HepG2 (cell line): ENCODE measurements at regions not wholly inside any gene's neighbourhood (a gene's known extent, or its start where the extent isn't known, plus 50 kb on each side); places are given as distances from the start of the nearest gene placed in this dataset.

ENCODE experiments used
- ATAC-seq: fragments of 200-7000 bp; cut with Tn5 transposase; 3 replicates; pipeline ENCODE4 v1.9.1; 2020; ENCODE audit warnings: mild to moderate bottlenecking, moderate library complexity
- BruUV-seq: library from RNA; stranded (reverse); fragments of 400-500 nt; replicated peaks from 2 replicates; lab custom pipeline; 2021; lab: Mats Ljungman, UMichigan
- CTCF ChIA-PET: fragments of 300-600 bp; formaldehyde crosslinking; extraction: SDS; loops from one replicate; lab custom pipeline; 2021; ENCODE audit warnings: low total read pairs, inconsistent platforms, low intra/inter-chr PET ratio; lab: Yijun Ruan, JAX
- POLR2A ChIA-PET: fragments of 350-600 bp; sonication (Branson Sonifier 250); formaldehyde crosslinking; loops from one replicate; lab custom pipeline; 2020; ENCODE audit warnings: antibody characterized with exemption, inconsistent platforms; lab: Yijun Ruan, JAX
- DNase-seq: peaks from one replicate; pipeline ENCODE4 v3.0.0-alpha.2; 2015; ENCODE audit warnings: low spot score
- FAIRE-seq: peaks from 3 replicates; lab custom pipeline; 2011; peaks lifted over from hg19 to GRCh38; lab: Jason Lieb, UNC
- H2AFZ ChIP-seq: one replicate; pipeline ENCODE4 v1.6.1; 2011; ENCODE audit warnings: low read length, inconsistent platforms
- H3K27ac ChIP-seq: fragments of 300-600 bp; 3 replicates; pipeline ENCODE4 v1.8.0; 2011; ENCODE audit warnings: mixed run types, mild to moderate bottlenecking, mixed read lengths, low read length, inconsistent platforms; ENCODE audit not compliant: insufficient read depth; ENCODE audit errors: extremely low read length
- H3K27me3 ChIP-seq, 2 experiments: fragments of 200-600 bp in 1 of 2; 2 replicates in 1 of 2; 3 replicates in 1 of 2; pipeline versions ENCODE4 v1.6.0 to v1.8.0; 2011; ENCODE audit warnings: low read length in 2 of 2, mild to moderate bottlenecking in 2 of 2, moderate library complexity in 2 of 2, inconsistent platforms in 1 of 2; ENCODE audit not compliant: insufficient read depth in 2 of 2, control insufficient read depth in 1 of 2
- H3K36me3 ChIP-seq, 2 experiments: fragments of 200-600 bp in 1 of 2; replicated peaks in 1 of 2; 2 replicates in 1 of 2; 3 replicates in 1 of 2; pipeline versions ENCODE4 v1.5.1 to v1.8.0; 2011; ENCODE audit warnings: low read length in 2 of 2, inconsistent platforms in 1 of 2; ENCODE audit not compliant: insufficient read depth in 2 of 2, control insufficient read depth in 1 of 2
- H3K4me1 ChIP-seq: 2 replicates; pipeline ENCODE4 v1.5.1; 2012; ENCODE audit warnings: low read length, inconsistent platforms; ENCODE audit not compliant: insufficient read depth
- H3K4me2 ChIP-seq: 2 replicates; pipeline ENCODE4 v1.6.0; 2011; ENCODE audit warnings: low read depth, low read length, inconsistent platforms
- H3K4me3 ChIP-seq, 3 experiments: fragments of 200-600 bp in 1 of 3; sonication (generic), shearing (Covaris generic) in 1 of 3; replicated peaks in 1 of 3; 2 replicates each; pipeline ENCODE4 v1.5.1; 2011 to 2016; ENCODE audit warnings: low read length in 3 of 3, inconsistent platforms in 2 of 3, low read depth in 2 of 3, mild to moderate bottlenecking in 2 of 3, control low read depth in 1 of 3, mixed read lengths in 1 of 3; ENCODE audit not compliant: insufficient read depth in 1 of 3
- H3K79me2 ChIP-seq: one replicate; pipeline ENCODE4 v1.6.1; 2011; ENCODE audit warnings: low read length, inconsistent platforms; ENCODE audit not compliant: insufficient read depth
- H3K9ac ChIP-seq: 2 replicates; pipeline ENCODE4 v1.6.0; 2011; ENCODE audit warnings: mild to moderate bottlenecking, low read depth, low read length, inconsistent platforms; ENCODE audit not compliant: insufficient read depth
- H3K9me3 ChIP-seq: 2 replicates; pipeline ENCODE4 v1.5.1; 2012; ENCODE audit warnings: mild to moderate bottlenecking, low read length
- H4K20me1 ChIP-seq: 2 replicates; pipeline ENCODE4 v1.6.0; 2011; ENCODE audit warnings: inconsistent platforms, mild to moderate bottlenecking, low read length, moderate library complexity; ENCODE audit not compliant: insufficient read depth
- BRCA1 ChIP-seq: sonication (generic); formaldehyde crosslinking; IDR thresholded peaks from 2 replicates; pipeline ENCODE4 v1.4.0; 2020; ENCODE audit warnings: missing genetic modification reagents
- CBX2 ChIP-seq, 2 experiments: fragments of 200-600 bp in 1 of 2; sonication (generic); formaldehyde crosslinking in 1 of 2; IDR thresholded peaks; 2 replicates each; pipeline versions ENCODE4 v1.7.0 to v1.8.1; 2018 to 2022; ENCODE audit warnings: low read depth in 2 of 2, low read length in 1 of 2, mild to moderate bottlenecking in 1 of 2, missing genetic modification reagents in 1 of 2
- ELF1 ChIP-seq: sonication (generic); formaldehyde crosslinking; IDR thresholded peaks from 2 replicates; pipeline ENCODE4 v1.4.0; 2020; ENCODE audit warnings: missing genetic modification reagents
- FOSL1 ChIP-seq: sonication (generic); formaldehyde crosslinking; IDR thresholded peaks from 2 replicates; pipeline ENCODE4 v1.9.0; 2021; ENCODE audit warnings: missing genetic modification reagents, borderline replicate concordance
- GABPB1 ChIP-seq: IDR thresholded peaks from 2 replicates; pipeline ENCODE4 v1.6.1; 2016; ENCODE audit warnings: mild to moderate bottlenecking, missing genetic modification reagents, moderate library complexity, missing compliant biosample characterization
- ONECUT2 ChIP-seq: sonication (generic); formaldehyde crosslinking; IDR thresholded peaks from 2 replicates; pipeline ENCODE4 v1.4.0; 2020; ENCODE audit warnings: missing genetic modification reagents
- PHF20 ChIP-seq: sonication (generic); formaldehyde crosslinking; IDR thresholded peaks from 2 replicates; pipeline ENCODE4 v1.5.0; 2020; ENCODE audit warnings: mild to moderate bottlenecking, missing genetic modification reagents
- POLR2A ChIP-seq, 2 experiments: IDR thresholded peaks; 2 replicates each; pipeline ENCODE4 v1.6.1; 2011; ENCODE audit warnings: low read depth in 2 of 2, low read length in 2 of 2, mild to moderate bottlenecking in 1 of 2, moderate library complexity in 1 of 2; ENCODE audit not compliant: insufficient read depth in 1 of 2
- RBM22 ChIP-seq: fragments of 200-400 bp; formaldehyde crosslinking; optimal IDR thresholded peaks from 2 replicates; pipeline ENCODE3; 2017; ENCODE audit warnings: mild to moderate bottlenecking, low read length, moderate library complexity
- RFXAP ChIP-seq: sonication (generic); formaldehyde crosslinking; IDR thresholded peaks from 2 replicates; pipeline ENCODE4 v1.4.0; 2020; ENCODE audit warnings: missing genetic modification reagents, borderline replicate concordance
- TOE1 ChIP-seq: sonication (generic); formaldehyde crosslinking; IDR thresholded peaks from 2 replicates; pipeline ENCODE4 v1.4.0; 2020; ENCODE audit warnings: mild to moderate bottlenecking, missing genetic modification reagents
- ZNF180 ChIP-seq: sonication (generic); formaldehyde crosslinking; IDR thresholded peaks from 2 replicates; pipeline ENCODE4 v1.4.0; 2020; ENCODE audit warnings: low read depth, missing genetic modification reagents, borderline replicate concordance
- ZNF253 ChIP-seq: sonication (generic); formaldehyde crosslinking; IDR thresholded peaks from 2 replicates; pipeline ENCODE4 v1.8.0; 2022; ENCODE audit warnings: mild to moderate bottlenecking, missing genetic modification reagents, borderline replicate concordance
- ZNF354B ChIP-seq: sonication (generic); formaldehyde crosslinking; IDR thresholded peaks from 2 replicates; pipeline ENCODE4 v1.8.0; 2022; ENCODE audit warnings: mild to moderate bottlenecking, missing genetic modification reagents
- ZSCAN21 ChIP-seq: sonication (generic); formaldehyde crosslinking; IDR thresholded peaks from 2 replicates; pipeline ENCODE4 v1.8.0; 2022; ENCODE audit warnings: mild to moderate bottlenecking, missing genetic modification reagents, moderate library complexity, borderline replicate concordance
- WGBS: methylation state at CpG from one replicate; pipeline ENCODE4 v1.1.6; 2017; ENCODE audit warnings: low lambda C conversion rate; 5-methylcytosine and 5-hydroxymethylcytosine counted together
- in situ Hi-C: cut with HindIII; loops from 2 replicates; pipeline ENCODE4 v1.10.0; 2017; ENCODE audit warnings: low pct_unique_long_range_greater_than_20kb; ENCODE audit not compliant: extremely low pct_ligation_motif_present
- intact Hi-C: fragments of 100-400 bp; cut with micrococcal nuclease; formaldehyde crosslinking; loops from one replicate; pipeline ENCODE4 v1.10.0; 2022; ENCODE audit not compliant: unreplicated experiment
- TF ChIP-seq, protein P1 (sequence below): sonication (generic); formaldehyde crosslinking; IDR thresholded peaks from 2 replicates; pipeline ENCODE4 v1.4.0; 2020; ENCODE audit warnings: missing genetic modification reagents
- TF ChIP-seq, protein P2 (sequence below): sonication (generic); formaldehyde crosslinking; IDR thresholded peaks from 2 replicates; pipeline ENCODE4 v1.5.0; 2020; ENCODE audit warnings: missing genetic modification reagents, mild to moderate bottlenecking, borderline replicate concordance

DNA sequence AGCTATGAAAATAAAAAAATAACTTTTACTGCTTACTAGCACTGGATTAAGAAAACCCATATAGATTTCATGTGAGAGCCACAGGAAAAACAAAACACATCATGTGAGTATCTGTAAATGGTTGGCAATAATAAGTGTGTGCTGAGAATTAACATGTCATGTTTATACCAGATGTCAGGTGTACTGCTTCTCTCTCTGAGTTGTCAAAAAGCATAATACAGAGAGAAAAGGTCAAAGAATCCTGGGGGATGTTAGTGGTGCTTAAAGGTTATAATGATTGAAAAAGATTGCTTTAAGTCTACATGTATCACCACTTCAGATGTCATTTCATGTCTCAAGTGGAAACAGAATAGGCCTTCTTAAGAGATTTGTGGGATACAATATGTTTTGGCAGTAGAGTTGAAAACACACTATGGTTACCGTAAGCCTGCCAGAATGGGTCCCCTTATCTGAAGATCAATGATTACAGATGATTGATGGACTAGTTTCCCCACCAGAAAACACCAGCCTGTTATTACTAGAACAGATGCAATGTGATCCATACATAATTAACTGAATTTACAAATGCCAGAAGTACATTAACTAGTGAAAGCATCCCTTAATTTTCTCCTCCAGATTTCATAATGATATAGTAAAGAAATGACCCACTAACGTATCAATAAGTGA, 204.1 kb downstream of the CNTN3 start (continued):
- TF ChIP-seq, protein P1, sequence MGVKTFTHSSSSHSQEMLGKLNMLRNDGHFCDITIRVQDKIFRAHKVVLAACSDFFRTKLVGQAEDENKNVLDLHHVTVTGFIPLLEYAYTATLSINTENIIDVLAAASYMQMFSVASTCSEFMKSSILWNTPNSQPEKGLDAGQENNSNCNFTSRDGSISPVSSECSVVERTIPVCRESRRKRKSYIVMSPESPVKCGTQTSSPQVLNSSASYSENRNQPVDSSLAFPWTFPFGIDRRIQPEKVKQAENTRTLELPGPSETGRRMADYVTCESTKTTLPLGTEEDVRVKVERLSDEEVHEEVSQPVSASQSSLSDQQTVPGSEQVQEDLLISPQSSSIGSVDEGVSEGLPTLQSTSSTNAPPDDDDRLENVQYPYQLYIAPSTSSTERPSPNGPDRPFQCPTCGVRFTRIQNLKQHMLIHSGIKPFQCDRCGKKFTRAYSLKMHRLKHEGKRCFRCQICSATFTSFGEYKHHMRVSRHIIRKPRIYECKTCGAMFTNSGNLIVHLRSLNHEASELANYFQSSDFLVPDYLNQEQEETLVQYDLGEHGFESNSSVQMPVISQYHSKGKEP = no peak
- TF ChIP-seq ZNF354B (CRISPR knock-in tag) = no peak

DNA sequence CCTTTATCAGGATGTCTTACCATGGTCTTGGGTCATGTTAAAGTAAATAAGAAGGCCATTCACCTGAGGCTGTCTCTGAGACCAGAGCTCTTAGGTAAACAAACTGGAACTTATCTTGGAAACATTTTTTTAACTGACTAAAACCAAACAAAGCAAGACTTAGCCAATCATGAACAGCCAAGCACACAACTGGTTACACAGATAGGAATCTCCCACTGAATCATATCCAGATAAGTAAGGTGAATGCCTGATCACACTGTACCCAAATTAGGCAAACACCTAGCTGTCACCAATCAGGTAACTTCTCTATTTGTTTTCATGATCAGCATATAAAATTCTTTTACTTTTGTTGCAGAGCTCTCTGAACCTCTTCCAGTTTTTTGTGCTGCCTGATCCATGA, 205.4 kb downstream of the CNTN3 start:
- CTCF ChIA-PET = no interaction called here
- no peaks in the 10 kb centered on the region for H4K20me1 ChIP-seq
- no peak overlapping the region for H3K9ac ChIP-seq
- intact Hi-C loops = no loop called here
- TF ChIP-seq FOSL1 = no peak
- no peak for TF ChIP-seq RBM22
- no peak for TF ChIP-seq GABPB1
- in situ Hi-C loops = no loop called here
- no peaks in the 10 kb centered on the region for H3K79me2 ChIP-seq
- no peak overlapping the region for H3K4me3 ChIP-seq
- H3K9me3 ChIP-seq = no peaks in the 10 kb centered on the region
- H2AFZ ChIP-seq = no peak overlapping the region
- H3K36me3 ChIP-seq = no peaks in the 10 kb centered on the region
- H3K27ac ChIP-seq = no peak overlapping the region
- no peaks in the 10 kb centered on the region for H3K4me1 ChIP-seq
- H3K27me3 ChIP-seq = no peaks in the 10 kb centered on the region
- DNase-seq (no peak), FAIRE-seq (no peak), ATAC-seq (no peak)
- POLR2A ChIA-PET = no interaction called here
- no TSS peak for BruUV-seq
- no peak overlapping the region for H3K4me2 ChIP-seq

GRCh38 chr3:74403307-74403706, 211.2 kb downstream of the CNTN3 start:
- Histone ChIP-seq H3K4me3 (no peak overlapping the region), H3K79me2 (no peaks in the 10 kb centered on the region)
- 2% methylated on average over 2 of the region's 2 CpGs for WGBS
- TF ChIP-seq ZNF180 (CRISPR knock-in tag) (no peak), ELF1 (CRISPR knock-in tag) (no peak), RFXAP (no peak), POLR2A (IDR thresholded peaks at IDR 0.05; ENCODE audit: insufficient read depth in 1 of 2, low read depth in 2 of 2, low read length in 2 of 2) (no peak), CBX2 (IDR thresholded peaks at IDR 0.05; ENCODE audit: low read depth, low read length) (no peak), CBX2 (CRISPR knock-in tag; IDR thresholded peaks at IDR 0.05; ENCODE audit: low read depth) (no peak), ONECUT2 (CRISPR knock-in tag) (no peak), TOE1 (CRISPR knock-in tag) (no peak), BRCA1 (CRISPR knock-in tag) (no peak), PHF20 (CRISPR knock-in tag) (no peak), ZNF253 (CRISPR knock-in tag) (no peak), ZSCAN21 (CRISPR knock-in tag) (no peak)
- TF ChIP-seq, protein P2, sequence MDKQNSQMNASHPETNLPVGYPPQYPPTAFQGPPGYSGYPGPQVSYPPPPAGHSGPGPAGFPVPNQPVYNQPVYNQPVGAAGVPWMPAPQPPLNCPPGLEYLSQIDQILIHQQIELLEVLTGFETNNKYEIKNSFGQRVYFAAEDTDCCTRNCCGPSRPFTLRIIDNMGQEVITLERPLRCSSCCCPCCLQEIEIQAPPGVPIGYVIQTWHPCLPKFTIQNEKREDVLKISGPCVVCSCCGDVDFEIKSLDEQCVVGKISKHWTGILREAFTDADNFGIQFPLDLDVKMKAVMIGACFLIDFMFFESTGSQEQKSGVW (CRISPR knock-in tag) = no peak

More at GRCh38 chr3:74403307-74403706, 211.2 kb downstream of the CNTN3 start:
- FAIRE-seq (no peak), ATAC-seq (no peak), DNase-seq (no peak)
- no peak overlapping the region for H3K27ac ChIP-seq
- no peaks in the 10 kb centered on the region for H3K27me3 ChIP-seq
- intact Hi-C loops = no loop called here
- H3K9ac ChIP-seq = no peak overlapping the region
- H3K4me1 ChIP-seq = no peaks in the 10 kb centered on the region
- POLR2A ChIA-PET = no interaction called here
- CTCF ChIA-PET = no interaction called here
- no peaks in the 10 kb centered on the region for H4K20me1 ChIP-seq
- H3K36me3 ChIP-seq = no peaks in the 10 kb centered on the region
- no peak overlapping the region for H2AFZ ChIP-seq
- H3K9me3 ChIP-seq = no peaks in the 10 kb centered on the region; the same call in 1 of the 2 replicates
- BruUV-seq = no TSS peak
- in situ Hi-C loops = no loop called here
- H3K4me2 ChIP-seq = no peak overlapping the region
